H1 (cell line): ENCODE measurements at regions not wholly inside any gene's neighbourhood (a gene's known extent, or its start where the extent isn't known, plus 50 kb on each side); places are given as distances from the start of the nearest gene placed in this dataset. TPM values are rescaled to one million over a fixed set of nuclear protein-coding genes. Genes with fewer than 3 reads are reported as not detected.

Experiments used
- microRNA-seq, 2 experiments: library from miRNA; unstranded; fragments of <30 nt; microRNA quantifications; one replicate each; pipeline versions ENCODE4 to v1.2.0, GENCODE V29; 2016 to 2020; ENCODE audit warnings: borderline microRNAs expressed in 2 of 2, borderline number of aligned reads in 2 of 2, borderline replicate concordance in 1 of 2
- small RNA-seq: library from polyadenylated mRNA; stranded (forward); fragments of <200 nt; extraction: miRNeasy Mini kit (QIAGEN cat#:217004); gene quantifications from one replicate; pipeline ENCODE3, GENCODE V24; 2013; ENCODE audit not compliant: insufficient read depth

Small RNAs in the stretch of these regions (microRNA-seq; reads per million reads assigned to microRNA genes)
- 0 reads per million in 2 experiments for gene MIR4776-1
- 0 reads per million in 2 experiments for gene MIR4776-2

Small RNAs in the stretch of these regions (small RNA-seq; reads per million reads assigned to genes)
- not detected for gene MIR4776-1
